MG63 (cell line): ENCODE measurements at regions not wholly inside any gene's neighbourhood (a gene's known extent, or its start where the extent isn't known, plus 50 kb on each side); places are given as distances from the start of the nearest gene placed in this dataset.
A peak's percentile ranks its signal among the peaks of the same experiment; 100 is the strongest.

Source experiments
- DNase-seq: peaks from one replicate; pipeline ENCODE4 v3.0.0-alpha.2; 2020
- H3K27me3 ChIP-seq: fragments of 250-450 bp; sonication (Bioruptor Pico); 2 replicates; pipeline ENCODE4 v1.5.1; 2020; ENCODE audit warnings: mild to moderate bottlenecking, moderate library complexity
- H3K36me3 ChIP-seq: fragments of 250-450 bp; sonication (Bioruptor Pico); 2 replicates; pipeline ENCODE4 v1.5.1; 2020; ENCODE audit warnings: mild to moderate bottlenecking, moderate library complexity
- H3K4me3 ChIP-seq: fragments of 250-450 bp; sonication (Bioruptor Pico); 2 replicates; pipeline ENCODE4 v1.5.1; 2020; ENCODE audit warnings: mild to moderate bottlenecking, moderate library complexity
- H3K9me3 ChIP-seq: fragments of 250-450 bp; sonication (Bioruptor Pico); 2 replicates; pipeline ENCODE4 v1.5.1; 2020; ENCODE audit warnings: mild to moderate bottlenecking, moderate library complexity

- no peaks in the 10 kb centered on the region for H3K36me3 ChIP-seq
- H3K4me3 ChIP-seq, result no peak overlapping the region
- no peak for DNase-seq
- 0 out of 2 replicates have a peak, but pooled peaks cover 2% of the 10 kb centered on the region for H3K9me3 ChIP-seq
- H3K27me3 ChIP-seq, result peaks cover 33% of the 10 kb centered on the region
Observed at GRCh38 chr15:98203872-98204660, 243.6 kb downstream of the ARRDC4 start.

- Histone ChIP-seq H3K36me3 (no peaks in the 10 kb centered on the region), H3K4me3 (no peak overlapping the region), H3K9me3 (0 out of 2 replicates have a peak, but pooled peaks cover 2% of the 10 kb centered on the region), H3K27me3 (peaks cover 7% of the 10 kb centered on the region; the same call in 1 of the 2 replicates)
- no peak for DNase-seq
Observed at GRCh38 chr15:98207928-98208327, 247.4 kb downstream of the ARRDC4 start.

GRCh38 chr15:98213346-98213979, 253.0 kb downstream of the ARRDC4 start:
- Histone ChIP-seq H3K36me3 (no peaks in the 10 kb centered on the region), H3K27me3 (0 out of 2 replicates have a peak, but pooled peaks cover 2% of the 10 kb centered on the region), H3K9me3 (0 out of 2 replicates have a peak, but pooled peaks cover 3% of the 10 kb centered on the region), H3K4me3 (no peak overlapping the region)
- DNase-seq, result no peak

GRCh38 chr15:98216166-98216565, 255.7 kb downstream of the ARRDC4 start:
- DNase-seq, result no peak
- Histone ChIP-seq H3K36me3 (no peaks in the 10 kb centered on the region), H3K9me3 (0 out of 2 replicates have a peak, but pooled peaks cover 3% of the 10 kb centered on the region), H3K4me3 (no peak overlapping the region), H3K27me3 (no peaks in the 10 kb centered on the region)

DNA sequence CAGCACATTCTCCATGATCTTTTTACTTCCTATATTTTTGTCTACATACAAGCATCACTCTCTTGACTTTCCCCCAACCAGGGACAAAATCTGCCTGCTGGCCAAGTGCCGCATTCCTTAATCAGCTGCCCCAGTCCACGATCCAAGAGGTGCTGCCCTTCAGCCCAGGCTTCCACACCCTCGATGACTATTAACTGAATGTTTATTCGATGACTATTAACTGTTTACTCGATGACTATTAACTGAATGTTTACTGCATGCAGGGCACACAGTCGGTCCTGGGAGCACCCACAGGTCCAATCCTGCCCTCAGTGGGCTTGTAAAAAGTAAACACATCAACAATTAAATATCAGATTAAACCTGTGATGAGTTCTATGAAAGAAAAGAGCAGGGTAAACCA, 256.9 kb downstream of the ARRDC4 start:
- Histone ChIP-seq H3K9me3 (0 out of 2 replicates have a peak, but pooled peaks cover 3% of the 10 kb centered on the region), H3K4me3 (no peak overlapping the region), H3K27me3 (no peaks in the 10 kb centered on the region), H3K36me3 (no peaks in the 10 kb centered on the region)
- DNase-seq, result peak; percentile 48

- DNase-seq, result no peak
- Histone ChIP-seq H3K36me3 (no peaks in the 10 kb centered on the region), H3K4me3 (no peak overlapping the region), H3K27me3 (no peaks in the 10 kb centered on the region), H3K9me3 (0 out of 2 replicates have a peak, but pooled peaks cover 3% of the 10 kb centered on the region)
Observed at GRCh38 chr15:98221144-98221543, 260.6 kb downstream of the ARRDC4 start.

DNA sequence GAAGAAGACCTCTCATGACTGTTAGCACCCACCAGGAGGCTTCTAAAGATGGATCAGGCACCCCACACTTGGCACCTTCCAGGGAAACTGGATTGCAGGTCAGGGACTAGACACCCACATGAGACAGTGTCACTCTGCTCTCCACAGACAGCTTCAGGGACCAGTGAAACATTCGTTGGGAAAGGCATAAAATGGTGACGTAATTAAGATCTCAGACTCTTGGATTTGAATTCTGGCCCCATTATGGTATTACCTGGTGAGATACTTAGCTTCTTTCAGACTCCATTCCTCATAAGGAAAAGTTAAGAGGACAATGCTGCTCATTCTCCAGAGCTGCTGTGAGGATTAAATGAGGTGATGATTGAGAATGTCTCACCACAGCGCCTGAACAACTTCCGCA, 261.1 kb downstream of the ARRDC4 start:
- Histone ChIP-seq H3K27me3 (no peaks in the 10 kb centered on the region), H3K4me3 (no peak overlapping the region), H3K9me3 (0 out of 2 replicates have a peak, but pooled peaks cover 3% of the 10 kb centered on the region), H3K36me3 (no peaks in the 10 kb centered on the region)
- no peak for DNase-seq

GRCh38 chr15:98226149-98226548, 265.6 kb downstream of the ARRDC4 start:
- no peaks in the 10 kb centered on the region for H3K27me3 ChIP-seq
- H3K4me3 ChIP-seq, result no peak overlapping the region
- no peaks in the 10 kb centered on the region for H3K9me3 ChIP-seq
- no peak for DNase-seq
- H3K36me3 ChIP-seq, result no peaks in the 10 kb centered on the region

DNA sequence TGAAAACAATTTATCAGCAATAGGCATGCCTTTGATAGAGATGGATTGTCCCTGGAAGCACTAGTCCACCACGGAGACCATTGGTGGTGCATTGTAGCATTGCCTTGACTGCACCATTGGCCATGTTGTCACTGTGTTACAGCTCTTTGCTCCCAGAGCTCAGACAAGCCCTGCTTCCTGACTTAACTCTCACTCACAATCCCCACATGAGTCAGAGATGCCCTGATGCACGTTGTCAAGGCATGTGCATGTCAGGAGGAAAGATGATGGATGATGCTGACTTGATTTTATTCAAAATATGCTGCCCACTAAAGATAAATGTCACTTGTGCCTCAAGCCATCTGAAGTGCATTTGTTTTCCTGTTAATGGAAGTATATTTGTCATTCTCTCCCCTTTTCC, 266.1 kb downstream of the ARRDC4 start:
- no peaks in the 10 kb centered on the region for H3K27me3 ChIP-seq
- no peak for DNase-seq

GRCh38 chr15:98228846-98229245, 268.3 kb downstream of the ARRDC4 start:
- Histone ChIP-seq H3K9me3 (no peaks in the 10 kb centered on the region), H3K36me3 (no peaks in the 10 kb centered on the region), H3K4me3 (no peak overlapping the region), H3K27me3 (no peaks in the 10 kb centered on the region)
- no peak for DNase-seq

More for the DNA sequence above, 266.1 kb downstream of the ARRDC4 start:
- Histone ChIP-seq H3K36me3 (no peaks in the 10 kb centered on the region), H3K4me3 (no peak overlapping the region), H3K9me3 (no peaks in the 10 kb centered on the region)

DNA sequence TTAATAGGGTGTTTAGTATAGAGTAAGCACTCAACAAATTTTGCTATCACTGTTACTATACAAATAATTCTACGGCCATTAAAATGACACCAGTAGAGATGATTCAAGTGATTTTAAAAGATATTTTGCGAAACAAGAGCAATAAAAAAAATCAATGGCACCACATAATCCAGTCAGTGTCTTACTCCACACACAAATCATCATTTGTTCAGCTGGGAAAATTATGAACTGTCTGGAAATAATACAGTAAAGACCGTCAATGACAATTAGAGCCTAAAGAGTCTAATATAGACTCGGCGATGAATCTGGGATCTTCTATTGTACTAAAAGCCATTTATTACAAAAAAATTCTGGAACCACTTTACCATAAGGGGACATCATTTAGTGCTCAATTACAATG, 270.5 kb downstream of the ARRDC4 start:
- Histone ChIP-seq H3K4me3 (no peak overlapping the region), H3K36me3 (no peaks in the 10 kb centered on the region), H3K9me3 (no peaks in the 10 kb centered on the region), H3K27me3 (no peaks in the 10 kb centered on the region)
- DNase-seq, result no peak

- peak; percentile 12 for DNase-seq
- Histone ChIP-seq H3K36me3 (no peaks in the 10 kb centered on the region), H3K9me3 (no peaks in the 10 kb centered on the region), H3K27me3 (no peaks in the 10 kb centered on the region), H3K4me3 (no peak overlapping the region)
Observed at GRCh38 chr15:98231696-98232440, 271.4 kb downstream of the ARRDC4 start.

- Histone ChIP-seq H3K9me3 (no peaks in the 10 kb centered on the region), H3K27me3 (no peaks in the 10 kb centered on the region), H3K4me3 (no peak overlapping the region), H3K36me3 (no peaks in the 10 kb centered on the region)
- no peak for DNase-seq
Observed at GRCh38 chr15:98232761-98233160, 272.3 kb downstream of the ARRDC4 start.

GRCh38 chr15:98233873-98234272, 273.4 kb downstream of the ARRDC4 start:
- no peak overlapping the region for H3K4me3 ChIP-seq
- no peaks in the 10 kb centered on the region for H3K36me3 ChIP-seq
- H3K27me3 ChIP-seq, result no peaks in the 10 kb centered on the region
- DNase-seq, result no peak
- H3K9me3 ChIP-seq, result no peaks in the 10 kb centered on the region

DNA sequence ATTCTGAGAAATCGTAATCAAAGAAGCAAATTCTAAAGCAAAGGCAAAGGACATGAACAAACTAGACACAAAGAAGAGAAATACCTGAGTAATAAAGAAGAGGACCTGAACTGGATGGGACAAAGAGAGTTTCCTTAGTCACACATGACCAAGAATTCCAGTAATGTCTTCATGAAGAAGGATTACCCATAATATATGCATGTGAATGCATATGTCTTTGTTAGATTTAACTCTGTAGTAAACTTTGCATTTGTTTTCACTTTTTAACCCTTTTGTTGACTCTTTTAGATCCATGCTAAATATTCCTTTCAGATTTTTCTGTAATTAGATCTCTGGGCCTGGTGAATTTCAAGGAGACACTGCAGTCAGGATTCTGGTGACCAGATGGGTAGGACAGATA, 279.8 kb downstream of the ARRDC4 start:
- Histone ChIP-seq H3K36me3 (no peaks in the 10 kb centered on the region), H3K27me3 (no peaks in the 10 kb centered on the region), H3K4me3 (no peak overlapping the region), H3K9me3 (no peaks in the 10 kb centered on the region; the same call in 1 of the 2 replicates)
- DNase-seq, result no peak

- H3K36me3 ChIP-seq, result no peaks in the 10 kb centered on the region
- no peak overlapping the region for H3K4me3 ChIP-seq
- no peaks in the 10 kb centered on the region; the same call in 1 of the 2 replicates for H3K9me3 ChIP-seq
- H3K27me3 ChIP-seq, result no peaks in the 10 kb centered on the region
- no peak for DNase-seq
Observed at GRCh38 chr15:98241032-98241554, 280.6 kb downstream of the ARRDC4 start.

DNA sequence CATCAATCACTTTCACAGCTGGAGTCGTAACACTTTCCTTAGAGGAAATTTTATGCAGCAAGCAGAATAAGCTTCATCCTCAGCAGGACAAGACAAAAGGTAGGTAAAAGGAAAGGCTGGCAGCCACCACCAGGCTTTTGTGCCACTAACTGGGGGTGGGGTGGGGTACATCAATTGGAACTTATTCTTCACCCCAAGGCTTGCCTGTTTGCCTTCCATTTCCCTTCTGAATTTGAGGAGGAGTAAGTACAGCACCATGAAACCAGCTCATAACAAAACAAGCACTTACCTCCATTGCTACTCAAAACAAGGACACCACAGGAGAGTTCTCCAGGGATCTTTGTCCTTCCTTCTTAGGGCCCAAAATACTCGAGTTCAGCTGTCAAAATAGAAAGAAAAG, 296.8 kb downstream of the ARRDC4 start:
- no peaks in the 10 kb centered on the region for H3K27me3 ChIP-seq
- H3K9me3 ChIP-seq, result peaks cover 14% of the 10 kb centered on the region
- H3K4me3 ChIP-seq, result no peak overlapping the region
- H3K36me3 ChIP-seq, result no peaks in the 10 kb centered on the region
- no peak for DNase-seq
